Peyer's patch (tissue), 4 donors: ENCODE measurements at regions not wholly inside any gene's neighbourhood (a gene's known extent, or its start where the extent isn't known, plus 50 kb on each side); places are given as distances from the start of the nearest gene placed in this dataset.
"Not testable (repeated sequence)": the region's sequence is repeated elsewhere in the genome, so short reads cannot be mapped to it uniquely, and the experiment has no call there.

Experiments used
- DNase-seq, 3 donors: peaks; one replicate each; pipeline ENCODE4 v3.0.0-alpha.2; 2017 to 2019
- H3K27ac ChIP-seq, 4 donors: fragments of 200-600 bp; sonication (generic); one replicate each; pipeline ENCODE4 v1.5.1; 2016 to 2019
- H3K27me3 ChIP-seq, 2 donors: fragments of 200-600 bp; sonication (generic); one replicate each; pipeline ENCODE4 v1.5.1; 2019
- H3K36me3 ChIP-seq, 3 donors: fragments of 200-600 bp; sonication (generic); one replicate each; pipeline ENCODE4 v1.5.1; 2016 to 2019
- H3K4me1 ChIP-seq, 4 donors: fragments of 200-600 bp; sonication (generic); one replicate each; pipeline ENCODE4 v1.5.1; 2016 to 2019
- H3K4me3 ChIP-seq, 4 donors: fragments of 200-600 bp; sonication (generic); 1 replicate in 3 of 4; 2 replicates in 1 of 4; pipeline ENCODE4 v1.5.1; 2016 to 2019; ENCODE audit warnings: mild to moderate bottlenecking in 1 of 4
- H3K9me3 ChIP-seq, 4 donors: fragments of 200-600 bp; sonication (generic); one replicate each; pipeline ENCODE4 v1.5.1; 2016 to 2019; ENCODE audit warnings: mild to moderate bottlenecking in 1 of 4
- CTCF ChIP-seq, 6 experiments: fragments of 450-650 bp in 4 of 6; fragments of 200-600 bp in 2 of 6; sonication (generic) in 1 of 6; IDR thresholded peaks; one replicate each; pipeline ENCODE4 v1.5.1; 2017 to 2019; ENCODE audit warnings: antibody characterized with exemption in 6 of 6, mild to moderate bottlenecking in 3 of 6, moderate library complexity in 1 of 6
- POLR2A ChIP-seq, 2 donors: fragments of 450-650 bp; IDR thresholded peaks; one replicate each; pipeline ENCODE4 v1.5.1; 2017; ENCODE audit warnings: antibody characterized with exemption in 2 of 2, mild to moderate bottlenecking in 2 of 2, moderate library complexity in 2 of 2

GRCh38 chr4:166198516-166199310, 325.7 kb downstream of the TLL1 start:
- no peak for TF ChIP-seq POLR2A (IDR thresholded peaks at IDR 0.05)
- TF ChIP-seq CTCF (IDR thresholded peaks at IDR 0.05), result no peak
- no peaks in the 10 kb centered on the region for H3K9me3 ChIP-seq
- no peaks in the 10 kb centered on the region for H3K36me3 ChIP-seq
- H3K27me3 ChIP-seq, result no peaks in the 10 kb centered on the region
- H3K4me1 ChIP-seq, result no peaks in the 10 kb centered on the region
- H3K27ac ChIP-seq, result no peak overlapping the region
- no peak for DNase-seq
- H3K4me3 ChIP-seq, result no peak overlapping the region

- H3K9me3 ChIP-seq, result no peaks in the 10 kb centered on the region
- H3K4me1 ChIP-seq, result no peaks in the 10 kb centered on the region
- H3K36me3 ChIP-seq, result no peaks in the 10 kb centered on the region
- no peak overlapping the region for H3K27ac ChIP-seq
- no peak overlapping the region for H3K4me3 ChIP-seq
- no peaks in the 10 kb centered on the region for H3K27me3 ChIP-seq
- TF ChIP-seq POLR2A (IDR thresholded peaks at IDR 0.05) (no peak), CTCF (IDR thresholded peaks at IDR 0.05) (no peak)
- DNase-seq, result no peak
Observed at GRCh38 chr4:166202991-166203390, 330.0 kb downstream of the TLL1 start.

- not testable (repeated sequence) for DNase-seq, H3K27me3 ChIP-seq, H3K4me1 ChIP-seq, H3K36me3 ChIP-seq, H3K9me3 ChIP-seq, H3K27ac ChIP-seq, H3K4me3 ChIP-seq
Observed at GRCh38 chr4:166212326-166212725, 339.3 kb downstream of the TLL1 start.

- Histone ChIP-seq H3K27me3 (no peaks in the 10 kb centered on the region), H3K27ac (no peak overlapping the region), H3K9me3 (no peaks in the 10 kb centered on the region), H3K36me3 (no peaks in the 10 kb centered on the region), H3K4me1 (no peaks in the 10 kb centered on the region), H3K4me3 (no peak overlapping the region)
- DNase-seq, result no peak
- TF ChIP-seq CTCF (IDR thresholded peaks at IDR 0.05) (no peak), POLR2A (IDR thresholded peaks at IDR 0.05) (no peak)
Observed at GRCh38 chr4:166222271-166222670, 349.2 kb downstream of the TLL1 start.

- no peak for TF ChIP-seq CTCF (IDR thresholded peaks at IDR 0.05)
- TF ChIP-seq POLR2A (IDR thresholded peaks at IDR 0.05), result no peak
- Histone ChIP-seq H3K4me1 (no peaks in the 10 kb centered on the region), H3K4me3 (no peak overlapping the region)
Observed at GRCh38 chr4:166228112-166228511, 355.1 kb downstream of the TLL1 start.

GRCh38 chr4:166229799-166230198, 356.8 kb downstream of the TLL1 start:
- no peak overlapping the region for H3K4me3 ChIP-seq
- no peaks in the 10 kb centered on the region for H3K36me3 ChIP-seq
- H3K27ac ChIP-seq, result no peak overlapping the region
- H3K27me3 ChIP-seq, result no peaks in the 10 kb centered on the region
- no peak for TF ChIP-seq POLR2A (IDR thresholded peaks at IDR 0.05)
- no peak for TF ChIP-seq CTCF (IDR thresholded peaks at IDR 0.05)
- DNase-seq, result no peak
- H3K4me1 ChIP-seq, result no peaks in the 10 kb centered on the region
- no peaks in the 10 kb centered on the region for H3K9me3 ChIP-seq

More at GRCh38 chr4:166228112-166228511, 355.1 kb downstream of the TLL1 start:
- H3K9me3 ChIP-seq, result no peaks in the 10 kb centered on the region
- no peaks in the 10 kb centered on the region for H3K36me3 ChIP-seq
- DNase-seq, result no peak
- H3K27me3 ChIP-seq, result no peaks in the 10 kb centered on the region
- no peak overlapping the region for H3K27ac ChIP-seq
